ENCODE measurements at regions not wholly inside any gene's neighbourhood (a gene's known extent, or its start where the extent isn't known, plus 50 kb on each side); places are given as distances from the start of the nearest gene placed in this dataset.
"Not testable (repeated sequence)": the region's sequence is repeated elsewhere in the genome, so short reads cannot be mapped to it uniquely, and the experiment has no call there.

GRCh38 chr2:216936954-216937357 is 77.1 kb upstream of the TNP1 start:
- DNase-seq (ENCODE audit: low spot score): no peak

GRCh38 chr2:216934623-216935022 is 74.8 kb upstream of the TNP1 start:
- DNase-seq (ENCODE audit: low spot score): no peak

GRCh38 chr2:216934151-216934550 is 74.3 kb upstream of the TNP1 start:
- DNase-seq (ENCODE audit: low spot score): no peak

- no peak for DNase-seq (ENCODE audit: low spot score)
Measured at GRCh38 chr2:216932863-216933548, 73.1 kb upstream of the TNP1 start.

- no peak for DNase-seq (ENCODE audit: low spot score)
Measured at GRCh38 chr2:216932113-216932862, 72.4 kb upstream of the TNP1 start.

GRCh38 chr2:216930716-216931115 is 70.9 kb upstream of the TNP1 start:
- DNase-seq (ENCODE audit: low spot score): no peak

- not testable (repeated sequence) for DNase-seq (ENCODE audit: low spot score)
Measured at GRCh38 chr2:216929338-216929737, 69.5 kb upstream of the TNP1 start.

GRCh38 chr2:216927163-216927562 is 67.3 kb upstream of the TNP1 start:
- DNase-seq (ENCODE audit: low spot score): no peak

GRCh38 chr2:216925636-216926366 is 65.9 kb upstream of the TNP1 start:
- DNase-seq (ENCODE audit: low spot score): no peak

GRCh38 chr2:216925006-216925405 is 65.1 kb upstream of the TNP1 start:
- no peak for DNase-seq (ENCODE audit: low spot score)

- DNase-seq (ENCODE audit: low spot score): no peak
Measured at GRCh38 chr2:216923706-216924105, 63.8 kb upstream of the TNP1 start.

- no peak for DNase-seq (ENCODE audit: low spot score)
Measured at GRCh38 chr2:216922175-216922780, 62.4 kb upstream of the TNP1 start.

- DNase-seq (ENCODE audit: low spot score): no peak
Measured at GRCh38 chr2:216920937-216921456, 61.1 kb upstream of the TNP1 start.

GRCh38 chr2:216920143-216920876 is 60.4 kb upstream of the TNP1 start:
- DNase-seq (ENCODE audit: low spot score): no peak

- no peak for DNase-seq (ENCODE audit: low spot score)
Measured at GRCh38 chr2:216918088-216918680, 58.3 kb upstream of the TNP1 start.

GRCh38 chr2:216916956-216917650 is 57.2 kb upstream of the TNP1 start:
- no peak for DNase-seq (ENCODE audit: low spot score)

- DNase-seq (ENCODE audit: low spot score): no peak
Measured at GRCh38 chr2:216915557-216916150, 55.8 kb upstream of the TNP1 start.

- DNase-seq (ENCODE audit: low spot score): no peak
Measured at GRCh38 chr2:216914491-216914890, 54.6 kb upstream of the TNP1 start.

- no peak for DNase-seq (ENCODE audit: low spot score)
Measured at GRCh38 chr2:216911886-216912285, 52.0 kb upstream of the TNP1 start.

- DNase-seq (ENCODE audit: low spot score): no peak
Measured at GRCh38 chr2:216911008-216911407, 51.1 kb upstream of the TNP1 start.

Measured in activated CD4-positive, alpha-beta T cell treated with anti-CD3 and anti-CD28 coated beads, Interleukin-2, Interleukin-4, amounts not matched to agents 100 ng/mL and 50 ng/mL, durations not matched to agents 16 hours and 8 hours (primary cell).